Activated naive CD8-positive, alpha-beta T cell treated with anti-CD3 and anti-CD28 coated beads, Interleukin-2, amount 50 U/mL, for 16 hours (primary cell): ENCODE measurements at regions not wholly inside any gene's neighbourhood (a gene's known extent, or its start where the extent isn't known, plus 50 kb on each side); places are given as distances from the start of the nearest gene placed in this dataset.

Source experiments
- DNase-seq: peaks from one replicate; pipeline ENCODE4 v3.0.0-alpha.2; 2020; ENCODE audit warnings: low read depth, low spot score

GRCh38 chr18:78915446-78916008, 64.1 kb upstream of the SALL3 start:
- no peak for DNase-seq

GRCh38 chr18:78918707-78919106, 60.9 kb upstream of the SALL3 start:
- no peak for DNase-seq

GRCh38 chr18:78919956-78920355, 59.7 kb upstream of the SALL3 start:
- no peak for DNase-seq

GRCh38 chr18:78920456-78921138, 59.0 kb upstream of the SALL3 start:
- no peak for DNase-seq

GRCh38 chr18:78922856-78923255, 56.8 kb upstream of the SALL3 start:
- no peak for DNase-seq

- no peak for DNase-seq
These were observed 55.3 kb upstream of the SALL3 start for GRCh38 chr18:78924301-78924700.

GRCh38 chr18:78924786-78925540, 54.7 kb upstream of the SALL3 start:
- DNase-seq, result no peak

- DNase-seq, result no peak
These were observed 53.9 kb upstream of the SALL3 start for GRCh38 chr18:78925557-78926242.

- DNase-seq, result no peak
These were observed 53.4 kb upstream of the SALL3 start for GRCh38 chr18:78926243-78926615.

- DNase-seq, result no peak
These were observed 52.5 kb upstream of the SALL3 start for GRCh38 chr18:78927156-78927555.

- no peak for DNase-seq
These were observed 52.0 kb upstream of the SALL3 start for GRCh38 chr18:78927616-78928015.

GRCh38 chr18:78928076-78928475, 51.5 kb upstream of the SALL3 start:
- DNase-seq, result no peak

- no peak for DNase-seq
These were observed 50.1 kb upstream of the SALL3 start for GRCh38 chr18:78929516-78929915.
